ENCODE measurements at regions not wholly inside any gene's neighbourhood (a gene's known extent, or its start where the extent isn't known, plus 50 kb on each side); places are given as distances from the start of the nearest gene placed in this dataset.

DNA sequence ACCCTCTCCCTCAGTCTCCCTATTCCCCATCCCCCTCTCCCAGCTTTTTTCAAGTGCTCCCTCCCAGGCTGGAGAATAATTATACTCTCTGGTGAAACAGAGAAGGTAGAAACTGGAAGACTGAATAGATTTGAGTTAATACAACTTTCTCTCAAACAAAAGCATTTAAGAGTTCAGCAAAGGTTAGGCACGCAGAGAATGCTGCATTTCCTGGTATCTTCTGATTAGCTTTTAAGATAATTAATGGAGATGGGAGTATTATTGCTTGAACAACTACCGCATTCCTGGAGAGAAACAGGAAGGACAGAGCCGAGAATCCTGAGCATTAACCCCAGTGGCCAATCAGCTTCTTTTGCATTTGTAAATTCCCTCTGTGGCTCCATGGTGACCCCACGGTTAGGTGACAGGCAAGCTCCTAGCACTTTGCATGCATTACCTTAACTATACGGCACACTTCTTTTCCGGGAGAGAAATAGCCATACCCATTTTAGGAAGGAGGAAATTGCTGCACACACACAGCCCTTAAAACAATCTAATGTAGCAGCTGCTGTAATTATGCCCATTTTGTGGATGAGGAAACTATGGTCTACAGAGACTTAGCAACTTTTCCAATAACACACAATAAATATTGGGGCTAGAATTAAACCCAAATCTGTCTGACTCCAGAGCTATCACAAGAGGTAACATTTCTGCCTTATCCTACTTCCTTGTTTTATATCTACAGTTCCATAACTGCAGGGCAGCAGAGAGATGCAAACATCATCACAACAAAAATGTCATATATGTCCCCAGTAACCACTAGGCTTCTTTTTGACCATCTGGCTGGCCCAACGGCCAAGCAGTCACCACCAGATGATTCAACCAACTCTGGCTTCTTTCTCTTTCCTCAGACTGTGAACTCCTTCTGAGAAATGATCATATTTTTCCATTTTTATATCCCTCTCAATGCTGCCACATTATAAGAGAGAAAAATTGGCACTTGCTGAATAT, 169.9 kb downstream of the CD24 start:
- Histone ChIP-seq H3K23ac (ENCODE audit: insufficient read length, low read depth, low read length) (no peak overlapping the region), H4K5ac (ENCODE audit: insufficient read length, low read depth, low read length) (no peak overlapping the region), H3K18ac (ENCODE audit: insufficient read length, low read depth, low read length) (no peak overlapping the region), H3K23me2 (ENCODE audit: insufficient read length, low read depth, low read length, poor library complexity, severe bottlenecking) (no peaks in the 10 kb centered on the region), H2AFZ (ENCODE audit: low read length) (no peak overlapping the region), H3K14ac (ENCODE audit: insufficient read depth, low read length) (no peak overlapping the region), H3K4me2 (ENCODE audit: insufficient read depth, insufficient read length, low read length) (peak overlapping the region; percentile 28), H3T11ph (ENCODE audit: low read length) (no peak overlapping the region), H3K4me1 (ENCODE audit: insufficient read depth, low read length) (peaks cover 25% of the 10 kb centered on the region), H3K79me2 (ENCODE audit: insufficient read depth, low read length) (no peaks in the 10 kb centered on the region), H2BK15ac (ENCODE audit: low read depth, low read length) (no peak overlapping the region), H3K27me3 (ENCODE audit: insufficient read depth, low read length) (no peaks in the 10 kb centered on the region), H2BK20ac (ENCODE audit: low read depth, low read length, poor library complexity, severe bottlenecking) (no peak overlapping the region), H2BK5ac (ENCODE audit: insufficient read length, low read length) (no peak overlapping the region), H4K20me1 (ENCODE audit: control insufficient read depth, insufficient read depth, insufficient read length) (no peaks in the 10 kb centered on the region), H3K9me3 (ENCODE audit: control insufficient read depth, low read depth, low read length) (peaks cover 31% of the 10 kb centered on the region), H4K8ac (replicated peaks; ENCODE audit: insufficient read length, low read depth, low read length) (no peak overlapping the region), H3K79me1 (ENCODE audit: insufficient read depth, low read depth, low read length, poor library complexity, severe bottlenecking) (no peaks in the 10 kb centered on the region), H4K91ac (ENCODE audit: insufficient read length, low read depth, low read length) (no peak overlapping the region), H3K56ac (ENCODE audit: insufficient read length, low read depth, low read length) (no peak overlapping the region), H2BK12ac (ENCODE audit: insufficient read length, low read depth, low read length) (peak overlapping the region; percentile 23), H3K9ac (ENCODE audit: extremely low read depth, insufficient read length, low read length) (no peak overlapping the region), H2BK120ac (ENCODE audit: low read depth, low read length, poor library complexity, severe bottlenecking) (no peak overlapping the region), H3K27ac (ENCODE audit: insufficient read length, low read depth, low read length) (peak overlapping the region; percentile 95), H3K4ac (ENCODE audit: low read depth, low read length) (no peak overlapping the region), H2AK5ac (ENCODE audit: insufficient read length, low read length) (peak overlapping the region; percentile 41)
- Mint-ChIP-seq H3K4me1 (peaks cover 53 to 70% of the 10 kb centered on the region in 2 experiments), H3K27me3 (ENCODE audit: low read depth) (peaks cover 6% of the 10 kb centered on the region), H3K36me3 (ENCODE audit: insufficient read depth in 1 of 3, low read depth in 3 of 3) (peaks cover 13 to 43% (median 34%) of the 10 kb centered on the region in 3 experiments), H3K4me3 (peak overlapping the region in 1 of 2 experiments; percentile 65; a peak in 4 of 5 replicates), H3K27ac (peak overlapping the region; percentile 88 to 99 (median 92)), H3K9me3 (peaks cover 42 to 43% of the 10 kb centered on the region in 2 experiments)
- peak; percentile 72 for DNase-seq
- TF ChIP-seq, protein P1, sequence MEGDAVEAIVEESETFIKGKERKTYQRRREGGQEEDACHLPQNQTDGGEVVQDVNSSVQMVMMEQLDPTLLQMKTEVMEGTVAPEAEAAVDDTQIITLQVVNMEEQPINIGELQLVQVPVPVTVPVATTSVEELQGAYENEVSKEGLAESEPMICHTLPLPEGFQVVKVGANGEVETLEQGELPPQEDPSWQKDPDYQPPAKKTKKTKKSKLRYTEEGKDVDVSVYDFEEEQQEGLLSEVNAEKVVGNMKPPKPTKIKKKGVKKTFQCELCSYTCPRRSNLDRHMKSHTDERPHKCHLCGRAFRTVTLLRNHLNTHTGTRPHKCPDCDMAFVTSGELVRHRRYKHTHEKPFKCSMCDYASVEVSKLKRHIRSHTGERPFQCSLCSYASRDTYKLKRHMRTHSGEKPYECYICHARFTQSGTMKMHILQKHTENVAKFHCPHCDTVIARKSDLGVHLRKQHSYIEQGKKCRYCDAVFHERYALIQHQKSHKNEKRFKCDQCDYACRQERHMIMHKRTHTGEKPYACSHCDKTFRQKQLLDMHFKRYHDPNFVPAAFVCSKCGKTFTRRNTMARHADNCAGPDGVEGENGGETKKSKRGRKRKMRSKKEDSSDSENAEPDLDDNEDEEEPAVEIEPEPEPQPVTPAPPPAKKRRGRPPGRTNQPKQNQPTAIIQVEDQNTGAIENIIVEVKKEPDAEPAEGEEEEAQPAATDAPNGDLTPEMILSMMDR (conservative IDR thresholded peaks at IDR 0.05) = no peak
- no CpG with 5 or more reads among the region's 7 CpGs for WGBS (ENCODE audit: extremely low coverage, insufficient read length, low lambda C conversion rate)

Data from H9 (cell line).